HG03064 (cell line): ENCODE measurements at regions not wholly inside any gene's neighbourhood (a gene's known extent, or its start where the extent isn't known, plus 50 kb on each side); places are given as distances from the start of the nearest gene placed in this dataset.

ENCODE experiments used
- ATAC-seq: cut with Tn5 transposase; IDR thresholded peaks from one replicate; pipeline ENCODE4 v1.9.1; 2021; ENCODE audit warnings: low read depth; ENCODE audit not compliant: unreplicated experiment

GRCh38 chr4:148510211-148510610, 68.0 kb upstream of the NR3C2 start:
- ATAC-seq = no peak

- no peak for ATAC-seq
These were observed 61.5 kb upstream of the NR3C2 start for GRCh38 chr4:148503681-148504080.

GRCh38 chr4:148497258-148497657, 55.0 kb upstream of the NR3C2 start:
- ATAC-seq = no peak

- no peak for ATAC-seq
These were observed 53.2 kb upstream of the NR3C2 start for GRCh38 chr4:148495463-148495862.
